MCF 10A (cell line): ENCODE measurements at regions not wholly inside any gene's neighbourhood (a gene's known extent, or its start where the extent isn't known, plus 50 kb on each side); places are given as distances from the start of the nearest gene placed in this dataset.
A peak's percentile ranks its signal among the peaks of the same experiment; 100 is the strongest.

Experiments
- BruUV-seq: library from RNA; stranded (reverse); fragments of 400-500 nt; replicated peaks from 2 replicates; lab custom pipeline; 2021; lab: Mats Ljungman, UMichigan
- CTCF ChIA-PET: fragments of 300-600 bp; sonication (Branson Sonifier 250); formaldehyde crosslinking; extraction: SDS; loops from one replicate; lab custom pipeline; 2021; ENCODE audit warnings: antibody characterized with exemption, inconsistent platforms; lab: Yijun Ruan, JAX
- POLR2A ChIA-PET: fragments of 300-600, 350-650 bp; sonication (Branson Sonifier 250); formaldehyde crosslinking; extraction: SDS; loops from one replicate; lab custom pipeline; 2020; ENCODE audit warnings: antibody characterized with exemption, inconsistent platforms; lab: Yijun Ruan, JAX
- DNase-seq: peaks from one replicate; pipeline ENCODE4 v3.0.0-alpha.2; 2018; ENCODE audit not compliant: unreplicated experiment
- H3K27ac Mint-ChIP-seq: one replicate; pipeline ENCODE4 v1.8.0; 2022; ENCODE audit warnings: mild to moderate bottlenecking, low read depth, mixed read lengths; ENCODE audit not compliant: unreplicated experiment
- H3K27me3 Mint-ChIP-seq: one replicate; pipeline ENCODE4 v1.8.0; 2022; ENCODE audit warnings: mixed read lengths; ENCODE audit not compliant: insufficient read depth, unreplicated experiment
- H3K36me3 Mint-ChIP-seq: one replicate; pipeline ENCODE4 v1.8.0; 2022; ENCODE audit warnings: mild to moderate bottlenecking, moderate library complexity, mixed read lengths; ENCODE audit not compliant: insufficient read depth, unreplicated experiment
- H3K4me1 Mint-ChIP-seq: one replicate; pipeline ENCODE4 v1.8.0; 2022; ENCODE audit warnings: mixed read lengths; ENCODE audit not compliant: insufficient read depth, unreplicated experiment
- H3K4me3 Mint-ChIP-seq: one replicate; pipeline ENCODE4 v1.8.0; 2022; ENCODE audit warnings: mild to moderate bottlenecking, moderate library complexity, mixed read lengths; ENCODE audit not compliant: unreplicated experiment
- H3K9me3 Mint-ChIP-seq: one replicate; pipeline ENCODE4 v1.8.0; 2022; ENCODE audit warnings: mixed read lengths; ENCODE audit not compliant: unreplicated experiment
- CTCF ChIP-seq: fragments of 200-600 bp; IDR thresholded peaks from one replicate; pipeline ENCODE4 v1.8.0; 2022; ENCODE audit warnings: antibody characterized with exemption, mild to moderate bottlenecking; ENCODE audit not compliant: unreplicated experiment
- intact Hi-C: fragments of 100-400 bp; cut with micrococcal nuclease; formaldehyde crosslinking; loops from 2 replicates; pipeline ENCODE4 v1.14.1; 2022

- no peak for TF ChIP-seq CTCF
- H3K9me3 Mint-ChIP-seq = no peaks in the 10 kb centered on the region
- CTCF ChIA-PET = interaction anchor here (0.6 to 15.0 kb wide), 23 partner anchors 10 to 429 kb away, joined by 3 to 197 read pairs (median 3); no protein-coding TSS in a partner anchor
- DNase-seq = no peak
- H3K27ac Mint-ChIP-seq = no peak overlapping the region
- intact Hi-C loops = no loop called here
- H3K4me1 Mint-ChIP-seq = peaks cover 13% of the 10 kb centered on the region
- no peak overlapping the region for H3K4me3 Mint-ChIP-seq
- BruUV-seq = no TSS peak
- H3K36me3 Mint-ChIP-seq = peaks cover 6% of the 10 kb centered on the region
- H3K27me3 Mint-ChIP-seq = no peaks in the 10 kb centered on the region
- POLR2A ChIA-PET = interaction anchor here (0.6 to 2.5 kb wide), 3 partner anchors 10 to 70 kb away, joined by 4 to 23 read pairs (median 4); partner anchors contain the start of gene LRRC1
These were observed 58.9 kb upstream of the KLHL31 start for GRCh38 chr6:53724501-53724900.

DNA sequence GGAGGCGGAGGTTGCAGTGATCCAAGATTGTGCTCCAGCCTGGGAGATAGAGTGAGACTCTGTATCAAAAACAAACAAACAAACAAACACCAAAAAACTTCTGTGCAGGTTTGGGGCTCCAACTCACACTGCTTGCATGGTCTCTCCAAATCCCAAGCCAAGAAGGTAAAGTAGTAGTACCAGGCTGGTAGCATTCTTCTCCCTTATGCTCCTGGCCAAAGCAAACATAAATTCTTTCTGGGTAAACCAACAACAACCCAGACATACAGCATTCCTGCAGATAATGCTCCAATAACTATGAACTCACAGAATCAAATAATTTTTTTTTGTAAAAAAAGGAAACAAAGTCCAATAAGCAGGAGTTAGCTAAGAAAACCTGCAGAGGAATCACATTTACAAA, 57.8 kb upstream of the KLHL31 start:
- H3K27me3 Mint-ChIP-seq = no peaks in the 10 kb centered on the region
- peaks cover 14% of the 10 kb centered on the region for H3K4me1 Mint-ChIP-seq
- POLR2A ChIA-PET = interaction anchor here (1.2 to 2.4 kb wide), 2 partner anchors 71 to 231 kb away, joined by 3 to 7 read pairs; partner anchors contain the start of gene LRRC1
- H3K4me3 Mint-ChIP-seq = no peak overlapping the region
- intact Hi-C loops = no loop called here
- no peak for DNase-seq
- CTCF ChIA-PET = interaction anchor here (0.5 to 15.0 kb wide), 9 partner anchors 8 to 1759 kb away, joined by 3 to 197 read pairs (median 4); no protein-coding TSS in a partner anchor
- H3K27ac Mint-ChIP-seq = no peak overlapping the region
- peaks cover 6% of the 10 kb centered on the region for H3K36me3 Mint-ChIP-seq
- no TSS peak for BruUV-seq
- no peak for TF ChIP-seq CTCF
- no peaks in the 10 kb centered on the region for H3K9me3 Mint-ChIP-seq

- H3K4me1 Mint-ChIP-seq = peaks cover 12% of the 10 kb centered on the region
- H3K4me3 Mint-ChIP-seq = no peak overlapping the region
- POLR2A ChIA-PET = interaction anchor here (1.2 to 2.4 kb wide), 3 partner anchors 13 to 229 kb away, joined by 3 to 9 read pairs (median 7); partner anchors contain the start of gene LRRC1
- no TSS peak for BruUV-seq
- no peaks in the 10 kb centered on the region for H3K27me3 Mint-ChIP-seq
- intact Hi-C loops = no loop called here
- H3K27ac Mint-ChIP-seq = no peak overlapping the region
- H3K9me3 Mint-ChIP-seq = no peaks in the 10 kb centered on the region
- no peak for DNase-seq
- peaks cover 6% of the 10 kb centered on the region for H3K36me3 Mint-ChIP-seq
- TF ChIP-seq CTCF = no peak
- CTCF ChIA-PET = interaction anchor here (0.5 to 15.0 kb wide), 13 partner anchors 8 to 548 kb away, joined by 3 to 197 read pairs (median 4); no protein-coding TSS in a partner anchor
These were observed 56.2 kb upstream of the KLHL31 start for GRCh38 chr6:53721766-53722165.

DNA sequence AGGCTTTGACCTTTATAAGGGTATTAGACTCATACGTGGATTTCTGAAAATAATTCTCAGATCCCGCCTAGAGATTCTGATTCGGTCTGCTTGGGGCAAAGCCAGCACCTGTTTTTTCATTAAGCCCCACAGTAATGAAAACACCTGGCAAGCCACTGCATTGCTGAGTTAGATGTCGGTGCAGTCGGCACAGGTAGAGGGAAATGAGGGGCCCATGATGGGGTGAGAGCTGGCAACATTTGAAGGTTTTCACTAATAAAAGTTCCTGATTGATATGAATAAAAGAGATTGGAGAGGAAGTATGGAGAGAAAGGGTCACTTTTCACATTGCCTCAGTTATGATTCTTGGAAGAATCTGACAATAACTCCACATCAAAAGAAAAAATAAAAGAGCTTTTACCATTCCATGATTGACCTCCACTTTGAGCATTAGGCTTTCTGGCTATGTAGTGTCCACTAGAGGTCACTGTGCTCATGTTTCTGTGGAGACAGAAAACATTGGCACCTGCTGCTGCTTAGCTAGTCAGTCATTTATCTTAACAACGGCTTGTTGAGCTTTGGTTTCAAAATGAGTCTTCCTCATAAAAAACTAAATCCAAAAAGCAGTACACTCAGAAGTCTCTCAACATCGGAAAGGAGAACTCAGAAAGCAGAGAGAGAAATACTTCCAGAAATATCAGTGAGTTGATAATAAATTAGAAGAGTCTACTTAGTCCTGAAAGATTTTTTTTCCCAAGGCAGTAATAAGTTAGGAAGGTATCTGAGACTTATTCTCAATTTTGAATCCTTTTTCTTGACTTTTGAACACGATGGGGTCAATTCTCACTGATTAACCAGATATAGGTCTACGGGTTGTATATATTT, 53.3 kb upstream of the KLHL31 start:
- peak overlapping the region; percentile 85 for H3K27ac Mint-ChIP-seq
- no peaks in the 10 kb centered on the region for H3K9me3 Mint-ChIP-seq
- peak; percentile 80 for DNase-seq
- H3K27me3 Mint-ChIP-seq = no peaks in the 10 kb centered on the region
- peaks cover 5% of the 10 kb centered on the region for H3K4me1 Mint-ChIP-seq
- no peak overlapping the region for H3K4me3 Mint-ChIP-seq
- BruUV-seq = no TSS peak
- ChIA-PET CTCF (interaction anchor here (0.6 to 15.0 kb wide), 46 partner anchors 10 to 1139 kb away, joined by 3 to 197 read pairs (median 4); partner anchors contain the start of gene LRRC1), POLR2A (interaction anchor here (0.7 to 2.1 kb wide), 11 partner anchors 9 to 240 kb away, joined by 3 to 28 read pairs (median 4); partner anchors contain the start of gene LRRC1)
- TF ChIP-seq CTCF = peak; percentile 75
- intact Hi-C loops = loop anchor here (1.0 kb wide), 2 partner anchors 237 to 260 kb away; no protein-coding TSS in a partner anchor
- peaks cover 12% of the 10 kb centered on the region for H3K36me3 Mint-ChIP-seq
